Sigmoid colon (tissue), 4 donors: ENCODE measurements at regions not wholly inside any gene's neighbourhood (a gene's known extent, or its start where the extent isn't known, plus 50 kb on each side); places are given as distances from the start of the nearest gene placed in this dataset.

Experiments
- EP300 ChIP-seq, 4 donors: sonication (generic); formaldehyde crosslinking; IDR thresholded peaks; one replicate each; pipeline ENCODE4 v1.6.1; 2017; ENCODE audit warnings: antibody characterized with exemption in 4 of 4
- POLR2A ChIP-seq, 2 donors: fragments of 450-650 bp; IDR thresholded peaks; one replicate each; pipeline ENCODE4 v1.6.1; 2016; ENCODE audit warnings: antibody characterized with exemption in 2 of 2, mild to moderate bottlenecking in 2 of 2, moderate library complexity in 2 of 2
- POLR2AphosphoS5 ChIP-seq, 4 donors: sonication (generic); formaldehyde crosslinking; IDR thresholded peaks; one replicate each; pipeline ENCODE4 v1.6.1; 2017; ENCODE audit warnings: antibody characterized with exemption in 4 of 4
- TF ChIP-seq, protein P1 (sequence below), 4 experiments: fragments of 450-650 bp in 3 of 4; fragments of 200-600 bp in 1 of 4; IDR thresholded peaks; one replicate each; pipeline ENCODE4 v1.5.1; 2016 to 2019; ENCODE audit warnings: antibody characterized with exemption in 4 of 4, mild to moderate bottlenecking in 3 of 4, moderate library complexity in 2 of 4

- TF ChIP-seq, protein P1, sequence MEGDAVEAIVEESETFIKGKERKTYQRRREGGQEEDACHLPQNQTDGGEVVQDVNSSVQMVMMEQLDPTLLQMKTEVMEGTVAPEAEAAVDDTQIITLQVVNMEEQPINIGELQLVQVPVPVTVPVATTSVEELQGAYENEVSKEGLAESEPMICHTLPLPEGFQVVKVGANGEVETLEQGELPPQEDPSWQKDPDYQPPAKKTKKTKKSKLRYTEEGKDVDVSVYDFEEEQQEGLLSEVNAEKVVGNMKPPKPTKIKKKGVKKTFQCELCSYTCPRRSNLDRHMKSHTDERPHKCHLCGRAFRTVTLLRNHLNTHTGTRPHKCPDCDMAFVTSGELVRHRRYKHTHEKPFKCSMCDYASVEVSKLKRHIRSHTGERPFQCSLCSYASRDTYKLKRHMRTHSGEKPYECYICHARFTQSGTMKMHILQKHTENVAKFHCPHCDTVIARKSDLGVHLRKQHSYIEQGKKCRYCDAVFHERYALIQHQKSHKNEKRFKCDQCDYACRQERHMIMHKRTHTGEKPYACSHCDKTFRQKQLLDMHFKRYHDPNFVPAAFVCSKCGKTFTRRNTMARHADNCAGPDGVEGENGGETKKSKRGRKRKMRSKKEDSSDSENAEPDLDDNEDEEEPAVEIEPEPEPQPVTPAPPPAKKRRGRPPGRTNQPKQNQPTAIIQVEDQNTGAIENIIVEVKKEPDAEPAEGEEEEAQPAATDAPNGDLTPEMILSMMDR (IDR thresholded peaks at IDR 0.05) = no peak
- TF ChIP-seq POLR2AphosphoS5 (IDR thresholded peaks at IDR 0.05) (no peak), POLR2A (IDR thresholded peaks at IDR 0.05) (no peak), EP300 (IDR thresholded peaks at IDR 0.05) (no peak)
Measured at GRCh38 chr2:234670052-234670451, 173.2 kb upstream of the ARL4C start.
